Activated gamma-delta T cell (primary cell): ENCODE measurements at regions not wholly inside any gene's neighbourhood (a gene's known extent, or its start where the extent isn't known, plus 50 kb on each side); places are given as distances from the start of the nearest gene placed in this dataset.

Experiments
- DNase-seq: peaks from one replicate; lab custom pipeline; 2025; lab: John Stamatoyannopoulos, UW

- DNase-seq: no peak
These were observed 1258.8 kb downstream of the BRD1 start for GRCh38 chr22:48568736-48569330.

GRCh38 chr22:48567213-48567975 lies 1260.3 kb downstream of the BRD1 start:
- DNase-seq: no peak

GRCh38 chr22:48566741-48567140 lies 1260.9 kb downstream of the BRD1 start:
- DNase-seq: no peak

- no peak for DNase-seq
These were observed 1261.7 kb downstream of the BRD1 start for GRCh38 chr22:48565901-48566501.

- DNase-seq: no peak
These were observed 1262.7 kb downstream of the BRD1 start for GRCh38 chr22:48564995-48565394.

GRCh38 chr22:48563966-48564330 lies 1263.7 kb downstream of the BRD1 start:
- DNase-seq: no peak

GRCh38 chr22:48563118-48563965 lies 1264.3 kb downstream of the BRD1 start:
- DNase-seq: no peak

- no peak for DNase-seq
These were observed 1266.0 kb downstream of the BRD1 start for GRCh38 chr22:48561676-48562075.

- DNase-seq: no peak
These were observed 1266.8 kb downstream of the BRD1 start for GRCh38 chr22:48560836-48561235.

GRCh38 chr22:48560389-48560751 lies 1267.3 kb downstream of the BRD1 start:
- no peak for DNase-seq

GRCh38 chr22:48559647-48560388 lies 1267.9 kb downstream of the BRD1 start:
- DNase-seq: no peak

GRCh38 chr22:48558606-48559402 lies 1268.9 kb downstream of the BRD1 start:
- no peak for DNase-seq

GRCh38 chr22:48558016-48558415 lies 1269.7 kb downstream of the BRD1 start:
- no peak for DNase-seq

GRCh38 chr22:48557473-48557872 lies 1270.2 kb downstream of the BRD1 start:
- no peak for DNase-seq

- no peak for DNase-seq
These were observed 1270.9 kb downstream of the BRD1 start for GRCh38 chr22:48556751-48557150.

- DNase-seq: no peak
These were observed 1271.5 kb downstream of the BRD1 start for GRCh38 chr22:48556222-48556621.

GRCh38 chr22:48555606-48556005 lies 1272.1 kb downstream of the BRD1 start:
- no peak for DNase-seq

- DNase-seq: no peak
These were observed 1272.6 kb downstream of the BRD1 start for GRCh38 chr22:48554893-48555572.

GRCh38 chr22:48553694-48554308 lies 1273.9 kb downstream of the BRD1 start:
- DNase-seq: no peak

GRCh38 chr22:48553119-48553518 lies 1274.6 kb downstream of the BRD1 start:
- DNase-seq: no peak
